ENCODE measurements at regions not wholly inside any gene's neighbourhood (a gene's known extent, or its start where the extent isn't known, plus 50 kb on each side); places are given as distances from the start of the nearest gene placed in this dataset.
"Not testable (repeated sequence)": the region's sequence is repeated elsewhere in the genome, so short reads cannot be mapped to it uniquely, and the experiment has no call there.

GRCh38 chr17:22507823-22508222 lies 815.5 kb downstream of the KCNJ18 start:
- DNase-seq, result no peak

- no peak for DNase-seq
Measured at GRCh38 chr17:22510504-22510903, 818.2 kb downstream of the KCNJ18 start.

GRCh38 chr17:22511431-22511830 lies 819.1 kb downstream of the KCNJ18 start:
- no peak for DNase-seq

- DNase-seq, result no peak
Measured at GRCh38 chr17:22512057-22512456, 819.7 kb downstream of the KCNJ18 start.

- DNase-seq, result no peak
Measured at GRCh38 chr17:22512506-22512905, 820.2 kb downstream of the KCNJ18 start.

- no peak for DNase-seq
Measured at GRCh38 chr17:22512997-22513538, 820.7 kb downstream of the KCNJ18 start.

- no peak for DNase-seq
Measured at GRCh38 chr17:22514315-22514714, 822.0 kb downstream of the KCNJ18 start.

- DNase-seq, result no peak
Measured at GRCh38 chr17:22514767-22515320, 822.5 kb downstream of the KCNJ18 start.

GRCh38 chr17:22515599-22515998 lies 823.3 kb downstream of the KCNJ18 start:
- no peak for DNase-seq

- no peak for DNase-seq
Measured at GRCh38 chr17:22516861-22517636, 824.7 kb downstream of the KCNJ18 start.

- DNase-seq, result no peak
Measured at GRCh38 chr17:22517716-22518115, 825.4 kb downstream of the KCNJ18 start.

GRCh38 chr17:22518185-22518584 lies 825.9 kb downstream of the KCNJ18 start:
- no peak for DNase-seq

- not testable (repeated sequence) for DNase-seq
Measured at GRCh38 chr17:22548873-22549272, 856.5 kb downstream of the KCNJ18 start.

- DNase-seq, result not testable (repeated sequence)
Measured at GRCh38 chr17:22551695-22552415, 859.5 kb downstream of the KCNJ18 start.

GRCh38 chr17:22569459-22570143 lies 877.3 kb downstream of the KCNJ18 start:
- DNase-seq, result no peak

- DNase-seq, result no peak
Measured at GRCh38 chr17:22570144-22570845, 878.0 kb downstream of the KCNJ18 start.

GRCh38 chr17:22599322-22599721 lies 907.0 kb downstream of the KCNJ18 start:
- DNase-seq, result no peak

GRCh38 chr17:22600644-22601298 lies 908.4 kb downstream of the KCNJ18 start:
- DNase-seq, result no peak

Measured in activated CD8-positive, alpha-beta memory T cell treated with anti-CD3 and anti-CD28 coated beads for 24 hours (primary cell).